ENCODE measurements at regions not wholly inside any gene's neighbourhood (a gene's known extent, or its start where the extent isn't known, plus 50 kb on each side); places are given as distances from the start of the nearest gene placed in this dataset.
A peak's percentile ranks its signal among the peaks of the same experiment; 100 is the strongest.

- TF ChIP-seq ZNF274 (IDR thresholded peaks at IDR 0.05; ENCODE audit: low read depth, low read length) (no peak), YY1 (IDR thresholded peaks at IDR 0.05; ENCODE audit: insufficient read depth, insufficient read length) (no peak), SUZ12 (IDR thresholded peaks at IDR 0.05; ENCODE audit: extremely low read depth, insufficient read depth, insufficient read length) (no peak)
- DNase-seq (ENCODE audit: low read depth, low spot score): no peak
- Histone ChIP-seq H3K9ac (ENCODE audit: insufficient read length, low read depth) (no peak overlapping the region), H3K36me3 (ENCODE audit: insufficient read depth, insufficient read length, low read length) (no peaks in the 10 kb centered on the region), H3K4me1 (ENCODE audit: insufficient read depth, insufficient read length) (no peaks in the 10 kb centered on the region), H3K4me3 (ENCODE audit: insufficient read length, low read depth) (no peak overlapping the region), H3K27me3 (ENCODE audit: insufficient read depth, insufficient read length) (no peaks in the 10 kb centered on the region), H3K9me3 (ENCODE audit: insufficient read depth, low read length) (peaks cover 8% of the 10 kb centered on the region; the same call in 1 of the 2 replicates)
Observed at GRCh38 chr12:58639318-58639934, 280.9 kb downstream of the LRIG3 start.

- H3K27me3 ChIP-seq (ENCODE audit: insufficient read depth, insufficient read length): no peaks in the 10 kb centered on the region
- no peak overlapping the region for H3K4me3 ChIP-seq (ENCODE audit: insufficient read length, low read depth)
- no peak overlapping the region for H3K9ac ChIP-seq (ENCODE audit: insufficient read length, low read depth)
- no peaks in the 10 kb centered on the region for H3K36me3 ChIP-seq (ENCODE audit: insufficient read depth, insufficient read length, low read length)
- no peak for DNase-seq (ENCODE audit: low read depth, low spot score)
- TF ChIP-seq ZNF274 (IDR thresholded peaks at IDR 0.05; ENCODE audit: low read depth, low read length) (no peak), SUZ12 (IDR thresholded peaks at IDR 0.05; ENCODE audit: extremely low read depth, insufficient read depth, insufficient read length) (no peak), YY1 (IDR thresholded peaks at IDR 0.05; ENCODE audit: insufficient read depth, insufficient read length) (no peak)
- no peaks in the 10 kb centered on the region for H3K4me1 ChIP-seq (ENCODE audit: insufficient read depth, insufficient read length)
- peaks cover 8% of the 10 kb centered on the region; the same call in 1 of the 2 replicates for H3K9me3 ChIP-seq (ENCODE audit: insufficient read depth, low read length)
Observed at GRCh38 chr12:58640314-58640713, 280.0 kb downstream of the LRIG3 start.

- no peaks in the 10 kb centered on the region for H3K9me3 ChIP-seq (ENCODE audit: insufficient read depth, low read length)
- H3K27me3 ChIP-seq (ENCODE audit: insufficient read depth, insufficient read length): no peaks in the 10 kb centered on the region
- H3K4me3 ChIP-seq (ENCODE audit: insufficient read length, low read depth): no peak overlapping the region
- H3K9ac ChIP-seq (ENCODE audit: insufficient read length, low read depth): no peak overlapping the region
- H3K4me1 ChIP-seq (ENCODE audit: insufficient read depth, insufficient read length): no peaks in the 10 kb centered on the region
- H3K36me3 ChIP-seq (ENCODE audit: insufficient read depth, insufficient read length, low read length): no peaks in the 10 kb centered on the region
- DNase-seq (ENCODE audit: low read depth, low spot score): peak; percentile 28
- TF ChIP-seq YY1 (IDR thresholded peaks at IDR 0.05; ENCODE audit: insufficient read depth, insufficient read length) (no peak), SUZ12 (IDR thresholded peaks at IDR 0.05; ENCODE audit: extremely low read depth, insufficient read depth, insufficient read length) (no peak), ZNF274 (IDR thresholded peaks at IDR 0.05; ENCODE audit: low read depth, low read length) (no peak)
Observed at GRCh38 chr12:58645946-58646345, 274.4 kb downstream of the LRIG3 start.

- DNase-seq (ENCODE audit: low read depth, low spot score): no peak
- no peaks in the 10 kb centered on the region for H3K4me1 ChIP-seq (ENCODE audit: insufficient read depth, insufficient read length)
- H3K9me3 ChIP-seq (ENCODE audit: insufficient read depth, low read length): no peaks in the 10 kb centered on the region
- no peaks in the 10 kb centered on the region for H3K27me3 ChIP-seq (ENCODE audit: insufficient read depth, insufficient read length)
- H3K9ac ChIP-seq (ENCODE audit: insufficient read length, low read depth): no peak overlapping the region
- no peaks in the 10 kb centered on the region for H3K36me3 ChIP-seq (ENCODE audit: insufficient read depth, insufficient read length, low read length)
- TF ChIP-seq SUZ12 (IDR thresholded peaks at IDR 0.05; ENCODE audit: extremely low read depth, insufficient read depth, insufficient read length): no peak
- TF ChIP-seq YY1 (IDR thresholded peaks at IDR 0.05; ENCODE audit: insufficient read depth, insufficient read length): no peak
- TF ChIP-seq ZNF274 (IDR thresholded peaks at IDR 0.05; ENCODE audit: low read depth, low read length): no peak
- H3K4me3 ChIP-seq (ENCODE audit: insufficient read length, low read depth): no peak overlapping the region
Observed at GRCh38 chr12:58647495-58647894, 272.8 kb downstream of the LRIG3 start.

- H3K27me3 ChIP-seq (ENCODE audit: insufficient read depth, insufficient read length): no peaks in the 10 kb centered on the region
- no peak overlapping the region for H3K9ac ChIP-seq (ENCODE audit: insufficient read length, low read depth)
- no peaks in the 10 kb centered on the region for H3K36me3 ChIP-seq (ENCODE audit: insufficient read depth, insufficient read length, low read length)
- H3K4me3 ChIP-seq (ENCODE audit: insufficient read length, low read depth): no peak overlapping the region
- DNase-seq (ENCODE audit: low read depth, low spot score): no peak
- H3K4me1 ChIP-seq (ENCODE audit: insufficient read depth, insufficient read length): no peaks in the 10 kb centered on the region
- TF ChIP-seq YY1 (IDR thresholded peaks at IDR 0.05; ENCODE audit: insufficient read depth, insufficient read length) (no peak), SUZ12 (IDR thresholded peaks at IDR 0.05; ENCODE audit: extremely low read depth, insufficient read depth, insufficient read length) (no peak), ZNF274 (IDR thresholded peaks at IDR 0.05; ENCODE audit: low read depth, low read length) (no peak)
- H3K9me3 ChIP-seq (ENCODE audit: insufficient read depth, low read length): no peaks in the 10 kb centered on the region
Observed at GRCh38 chr12:58648176-58648575, 272.1 kb downstream of the LRIG3 start.

- Histone ChIP-seq H3K27me3 (ENCODE audit: insufficient read depth, insufficient read length) (no peaks in the 10 kb centered on the region), H3K9ac (ENCODE audit: insufficient read length, low read depth) (no peak overlapping the region), H3K4me3 (ENCODE audit: insufficient read length, low read depth) (no peak overlapping the region), H3K4me1 (ENCODE audit: insufficient read depth, insufficient read length) (no peaks in the 10 kb centered on the region), H3K36me3 (ENCODE audit: insufficient read depth, insufficient read length, low read length) (no peaks in the 10 kb centered on the region), H3K9me3 (ENCODE audit: insufficient read depth, low read length) (peaks cover 17% of the 10 kb centered on the region; the same call in 1 of the 2 replicates)
- no peak for TF ChIP-seq SUZ12 (IDR thresholded peaks at IDR 0.05; ENCODE audit: extremely low read depth, insufficient read depth, insufficient read length)
- TF ChIP-seq YY1 (IDR thresholded peaks at IDR 0.05; ENCODE audit: insufficient read depth, insufficient read length): no peak
- TF ChIP-seq ZNF274 (IDR thresholded peaks at IDR 0.05; ENCODE audit: low read depth, low read length): no peak
- DNase-seq (ENCODE audit: low read depth, low spot score): no peak
Observed at GRCh38 chr12:58651850-58652249, 268.5 kb downstream of the LRIG3 start.

- no peak overlapping the region for H3K9ac ChIP-seq (ENCODE audit: insufficient read length, low read depth)
- H3K27me3 ChIP-seq (ENCODE audit: insufficient read depth, insufficient read length): no peaks in the 10 kb centered on the region
- H3K9me3 ChIP-seq (ENCODE audit: insufficient read depth, low read length): peaks cover 17% of the 10 kb centered on the region; the same call in 1 of the 2 replicates
- DNase-seq (ENCODE audit: low read depth, low spot score): no peak
- no peaks in the 10 kb centered on the region for H3K36me3 ChIP-seq (ENCODE audit: insufficient read depth, insufficient read length, low read length)
- H3K4me1 ChIP-seq (ENCODE audit: insufficient read depth, insufficient read length): no peaks in the 10 kb centered on the region
- no peak overlapping the region for H3K4me3 ChIP-seq (ENCODE audit: insufficient read length, low read depth)
- TF ChIP-seq YY1 (IDR thresholded peaks at IDR 0.05; ENCODE audit: insufficient read depth, insufficient read length) (no peak), ZNF274 (IDR thresholded peaks at IDR 0.05; ENCODE audit: low read depth, low read length) (no peak), SUZ12 (IDR thresholded peaks at IDR 0.05; ENCODE audit: extremely low read depth, insufficient read depth, insufficient read length) (no peak)
Observed at GRCh38 chr12:58654021-58654420, 266.3 kb downstream of the LRIG3 start.
